K562 (cell line): ENCODE measurements at regions not wholly inside any gene's neighbourhood (a gene's known extent, or its start where the extent isn't known, plus 50 kb on each side); places are given as distances from the start of the nearest gene placed in this dataset.

ENCODE experiments used
- ATAC-seq: fragments of 200-7000 bp; cut with Tn5 transposase; 3 replicates; pipeline ENCODE4 v1.9.1; 2020; ENCODE audit warnings: moderate library complexity
- BruUV-seq: library from RNA; stranded (reverse); fragments of 400-500 nt; replicated peaks from 2 replicates; lab custom pipeline; 2021; lab: Mats Ljungman, UMichigan
- CTCF ChIA-PET: fragments of 300-600 bp; formaldehyde crosslinking; extraction: SDS; loops from one replicate; lab custom pipeline; 2021; ENCODE audit warnings: low intra/inter-chr PET ratio; lab: Yijun Ruan, JAX
- POLR2A ChIA-PET: fragments of 300-600, 350-650 bp; sonication (Branson Sonifier 250); formaldehyde crosslinking; extraction: SDS; loops from one replicate; lab custom pipeline; 2021; ENCODE audit warnings: antibody characterized with exemption, inconsistent platforms; lab: Yijun Ruan, JAX
- DNase-seq, 4 experiments: peaks; one replicate each; pipeline versions ENCODE4 v3.0.0 to v3.0.0-alpha.2; 2011 to 2018; ENCODE audit warnings: low spot score in 3 of 4, mixed read lengths in 3 of 4; ENCODE audit errors: extremely low read depth in 1 of 4
- FAIRE-seq: peaks from 2 replicates; lab custom pipeline; 2011; peaks lifted over from hg19 to GRCh38; lab: Jason Lieb, UNC
- H2AFZ ChIP-seq: 2 replicates; pipeline ENCODE4 v1.6.0; 2011; ENCODE audit warnings: low read depth, low read length, control low read depth, inconsistent platforms
- H3K27ac ChIP-seq: fragments of 200-600 bp; 3 replicates; pipeline ENCODE4 v1.8.0; 2011; ENCODE audit warnings: low read depth, mild to moderate bottlenecking, control low read depth, inconsistent platforms, low read length, moderate library complexity, mixed read lengths; ENCODE audit errors: extremely low read depth
- H3K27me3 ChIP-seq, 2 experiments: fragments of 300-600 bp in 1 of 2; 2 replicates in 1 of 2; 3 replicates in 1 of 2; pipeline versions ENCODE4 v1.6.0 to v1.8.0; 2011; ENCODE audit warnings: inconsistent platforms in 2 of 2, low read length in 2 of 2, mild to moderate bottlenecking in 1 of 2, mixed read lengths in 1 of 2, moderate library complexity in 1 of 2; ENCODE audit not compliant: control insufficient read depth in 2 of 2, insufficient read depth in 2 of 2
- H3K36me3 ChIP-seq: fragments of 300-600 bp; 3 replicates; pipeline ENCODE4 v1.8.0; 2011; ENCODE audit warnings: mild to moderate bottlenecking, low read length, inconsistent platforms; ENCODE audit not compliant: control insufficient read depth, insufficient read depth
- H3K4me1 ChIP-seq, 2 experiments: fragments of 200-600 bp in 1 of 2; replicated peaks in 1 of 2; 2 replicates in 1 of 2; 3 replicates in 1 of 2; pipeline versions ENCODE4 v1.5.1 to v1.8.0; 2011; ENCODE audit warnings: inconsistent platforms in 2 of 2, low read length in 2 of 2, mild to moderate bottlenecking in 1 of 2, mixed read lengths in 1 of 2, moderate library complexity in 1 of 2; ENCODE audit not compliant: control insufficient read depth in 2 of 2, insufficient read depth in 2 of 2
- H3K4me2 ChIP-seq: 2 replicates; pipeline ENCODE4 v1.6.1; 2011; ENCODE audit warnings: low read length, control low read depth, inconsistent platforms, mixed read lengths; ENCODE audit not compliant: insufficient read depth
- H3K4me3 ChIP-seq: fragments of 200-600 bp; sonication (generic), shearing (Covaris generic); 2 replicates; pipeline ENCODE4 v1.5.1; 2016; ENCODE audit warnings: control low read depth, inconsistent platforms
- H3K79me2 ChIP-seq: fragments of 200-600 bp; 3 replicates; pipeline ENCODE4 v1.8.0; 2011; ENCODE audit warnings: low read length, inconsistent platforms; ENCODE audit not compliant: control insufficient read depth, insufficient read depth
- H3K9ac ChIP-seq, 2 experiments: 2 replicates each; pipeline versions ENCODE4 v1.6.0 to v1.6.1; 2011; ENCODE audit warnings: low read depth in 2 of 2, low read length in 2 of 2, control low read depth in 1 of 2, inconsistent platforms in 1 of 2, mild to moderate bottlenecking in 1 of 2, mixed read lengths in 1 of 2; ENCODE audit not compliant: insufficient read depth in 1 of 2
- H3K9me1 ChIP-seq: one replicate; pipeline ENCODE4 v1.6.0; 2011; ENCODE audit warnings: inconsistent platforms, mild to moderate bottlenecking, low read length, moderate library complexity; ENCODE audit not compliant: control insufficient read depth, insufficient read depth
- H3K9me3 ChIP-seq: replicated peaks from 2 replicates; pipeline ENCODE4 v1.5.1; 2011; ENCODE audit warnings: low read depth, low read length, inconsistent platforms; ENCODE audit not compliant: control insufficient read depth, insufficient read depth
- H4K20me1 ChIP-seq: replicated peaks from 2 replicates; pipeline ENCODE4 v1.6.1; 2011; ENCODE audit warnings: low read length, inconsistent platforms, mixed read lengths; ENCODE audit not compliant: control insufficient read depth, insufficient read depth
- ATF1 ChIP-seq, 2 experiments: fragments of 450-650 bp in 1 of 2; IDR thresholded peaks; 2 replicates each; pipeline ENCODE4 v1.6.1; 2016; ENCODE audit warnings: missing compliant biosample characterization in 1 of 2, missing genetic modification characterization in 1 of 2
- BRF1 ChIP-seq: IDR thresholded peaks from 3 replicates; pipeline ENCODE4 v1.6.1; 2011; ENCODE audit warnings: borderline replicate concordance, mild to moderate bottlenecking; ENCODE audit not compliant: insufficient read length; ENCODE audit errors: extremely low read depth
- MAFG ChIP-seq: fragments of 450-650 bp; conservative IDR thresholded peaks from 2 replicates; pipeline ENCODE4 v1.6.1; 2016; ENCODE audit warnings: missing genetic modification characterization, missing compliant biosample characterization
- MEIS2 ChIP-seq: fragments of 450-650 bp; IDR thresholded peaks from 2 replicates; pipeline ENCODE4 v1.6.1; 2014; ENCODE audit warnings: mild to moderate bottlenecking; ENCODE audit not compliant: partially characterized antibody
- REST ChIP-seq, 2 experiments: fragments of 450-650 bp; formaldehyde crosslinking in 1 of 2; IDR thresholded peaks; 2 replicates each; pipeline versions ENCODE4 v1.4.0 to v1.6.1; 2014 to 2020; ENCODE audit warnings: mild to moderate bottlenecking in 2 of 2, borderline replicate concordance in 1 of 2, low read depth in 1 of 2
- TAL1 ChIP-seq: fragments of 450-650 bp; IDR thresholded peaks from 2 replicates; pipeline ENCODE4 v1.6.1; 2016; ENCODE audit warnings: mild to moderate bottlenecking
- WGBS: fragments of 100-300 bp; shearing (Covaris generic); methylation state at CpG from one replicate; pipeline ENCODE4 v1.1.6; 2016; ENCODE audit warnings: low coverage, mixed read lengths; ENCODE audit not compliant: insufficient coverage; ENCODE audit errors: missing lambda C conversion rate; 5-methylcytosine and 5-hydroxymethylcytosine counted together
- in situ Hi-C: fragments of 300-500 bp; cut with MboI; formaldehyde crosslinking; loops from 4 replicates; pipeline ENCODE4 v1.15.0; 2018; ENCODE audit warnings: inconsistent platforms, mixed read lengths
- intact Hi-C: fragments of 100-400 bp; cut with micrococcal nuclease; formaldehyde crosslinking; loops from 2 replicates; pipeline ENCODE4 v1.14.2; 2022

- Histone ChIP-seq H3K4me2 (no peak overlapping the region), H3K9me1 (no peaks in the 10 kb centered on the region), H3K4me3 (no peak overlapping the region), H3K9ac (no peak overlapping the region), H2AFZ (no peak overlapping the region), H3K36me3 (no peaks in the 10 kb centered on the region), H3K79me2 (no peaks in the 10 kb centered on the region), H3K27me3 (no peaks in the 10 kb centered on the region; a peak in 1 of 5 replicates), H3K9me3 (no peaks in the 10 kb centered on the region), H3K4me1 (no peaks in the 10 kb centered on the region; a peak in 1 of 5 replicates), H3K27ac (no peak overlapping the region), H4K20me1 (no peaks in the 10 kb centered on the region)
- no peak for TF ChIP-seq ATF1 (CRISPR knock-in tag; IDR thresholded peaks at IDR 0.05)
- no peak for TF ChIP-seq ATF1 (tag; IDR thresholded peaks at IDR 0.05)
- no peak for TF ChIP-seq BRF1
- no peak for TF ChIP-seq TAL1
- no peak for TF ChIP-seq REST (IDR thresholded peaks at IDR 0.05; ENCODE audit: borderline replicate concordance)
- TF ChIP-seq REST (CRISPR knock-in tag; IDR thresholded peaks at IDR 0.05; ENCODE audit: low read depth) = no peak
- TF ChIP-seq MEIS2 = no peak
- no peak for TF ChIP-seq MAFG (tag)
- ChIA-PET CTCF (no interaction called here), POLR2A (no interaction called here)
- 4% methylated on average over 2 of the region's 2 CpGs for WGBS
- no TSS peak for BruUV-seq
- in situ Hi-C loops (no loop called here), intact Hi-C loops (no loop called here)
- FAIRE-seq (no peak), ATAC-seq (no peak), DNase-seq (no peak)
Measured at GRCh38 chr18:7414459-7414858, 152.7 kb upstream of the PTPRM start.
